NCI-H1436 (cell line): ENCODE measurements at regions not wholly inside any gene's neighbourhood (a gene's known extent, or its start where the extent isn't known, plus 50 kb on each side); places are given as distances from the start of the nearest gene placed in this dataset.

ENCODE experiments used
- DNase-seq: peaks from one replicate; lab custom pipeline; 2025; lab: John Stamatoyannopoulos, UW

DNA sequence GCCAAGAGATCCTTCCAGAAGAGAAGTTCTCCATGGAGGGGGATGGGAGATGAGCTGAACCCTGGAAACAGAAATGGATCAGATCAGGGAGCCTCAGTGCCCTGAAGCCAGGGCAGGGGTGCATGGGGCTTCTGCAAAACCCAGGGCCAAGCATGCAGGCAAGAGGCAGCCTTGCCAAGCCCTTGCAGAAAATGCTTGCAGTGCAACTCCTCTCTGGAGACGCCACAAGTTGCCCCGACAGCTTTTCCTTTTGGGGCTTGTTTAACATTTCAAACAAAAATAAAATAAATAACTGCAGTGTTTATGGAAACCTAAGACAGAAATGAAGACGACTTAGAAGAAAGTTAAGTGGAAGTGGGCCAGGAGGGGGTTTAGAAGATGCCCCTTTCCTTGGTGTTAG lies 177.5 kb upstream of the TNP1 start:
- DNase-seq, result no peak

DNA sequence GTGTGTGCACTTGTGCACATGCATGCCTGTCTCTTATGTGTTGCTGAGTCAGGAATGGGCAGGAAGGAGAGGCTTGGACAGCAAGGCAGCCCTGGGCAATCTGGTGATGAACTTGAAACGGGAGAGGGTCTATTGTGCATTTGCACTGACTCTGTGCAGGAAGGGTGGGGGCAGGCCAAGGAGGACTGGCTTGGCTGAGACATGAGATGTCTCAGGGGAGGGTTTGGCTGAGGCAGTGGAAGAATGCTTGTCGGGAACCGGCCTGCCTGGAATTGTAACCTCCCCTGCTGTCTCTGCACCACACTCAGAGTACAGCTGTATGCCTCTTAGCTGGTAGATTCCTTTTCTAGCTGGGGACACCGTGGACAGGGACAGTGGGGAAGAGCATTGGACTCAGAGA lies 176.1 kb upstream of the TNP1 start:
- DNase-seq, result no peak

DNA sequence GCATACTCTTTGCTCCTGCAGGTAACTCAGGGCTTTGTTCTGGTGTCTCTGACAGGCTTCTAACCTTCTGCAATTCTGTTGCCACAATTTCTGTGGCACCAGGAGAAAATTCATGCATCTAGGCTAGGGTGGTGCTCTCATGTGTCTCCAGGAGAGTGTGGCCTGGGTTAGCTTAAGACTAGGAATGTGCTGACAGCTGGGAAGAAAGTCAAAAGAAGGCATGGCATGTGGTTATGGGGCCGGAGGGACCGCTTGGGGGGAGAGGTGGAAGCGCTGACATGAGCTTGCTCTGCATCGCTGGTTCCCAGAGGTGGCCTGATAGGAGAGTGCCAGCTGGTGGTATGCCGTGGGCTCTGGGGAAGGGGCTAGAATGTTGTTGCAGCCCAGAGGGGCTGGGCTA lies 173.3 kb upstream of the TNP1 start:
- DNase-seq, result no peak

- DNase-seq, result no peak
These were observed 171.6 kb upstream of the TNP1 start for GRCh38 chr2:217031445-217031844.

DNA sequence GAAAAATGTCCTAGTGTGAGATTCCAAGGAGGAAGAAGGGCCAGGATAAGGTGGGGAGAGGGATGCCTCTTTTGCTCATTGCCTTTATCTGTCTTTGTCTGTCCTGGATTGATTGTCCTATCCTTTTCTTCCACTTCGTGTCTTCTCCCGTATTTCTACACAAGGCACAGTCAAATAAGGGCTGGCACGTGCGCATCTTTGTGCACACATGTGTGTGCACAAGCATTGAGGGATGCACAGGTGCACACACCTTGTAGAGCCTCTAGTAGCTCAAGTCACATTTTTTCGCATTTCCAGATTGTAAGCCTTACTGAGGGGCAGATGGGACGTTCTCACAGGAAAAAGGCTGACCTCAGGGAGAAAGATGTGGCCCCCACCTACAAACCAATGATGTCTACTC lies 170.2 kb upstream of the TNP1 start:
- no peak for DNase-seq

DNA sequence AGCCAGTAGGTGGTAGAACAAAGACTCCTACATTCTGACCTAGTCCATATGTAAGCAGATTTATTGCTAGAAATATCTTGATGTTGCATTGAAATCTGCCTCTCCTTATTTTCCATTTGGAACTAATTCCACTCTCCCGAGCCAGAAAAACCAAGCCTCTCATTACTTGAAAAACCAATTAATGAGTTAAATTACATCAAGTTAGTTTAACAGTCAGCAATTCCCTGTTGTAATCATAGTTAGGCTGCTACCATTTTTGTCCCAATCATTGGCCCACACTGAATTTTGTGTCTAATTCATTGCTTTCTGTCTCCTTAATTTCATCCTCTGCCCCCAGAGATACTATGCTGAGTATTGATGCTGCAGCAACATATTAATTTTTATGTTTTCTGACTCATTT lies 168.3 kb upstream of the TNP1 start:
- DNase-seq, result no peak

GRCh38 chr2:217027414-217027813 lies 167.6 kb upstream of the TNP1 start:
- no peak for DNase-seq

- no peak for DNase-seq
These were observed 166.7 kb upstream of the TNP1 start for GRCh38 chr2:217026569-217026968.

- DNase-seq, result no peak
These were observed 166.3 kb upstream of the TNP1 start for GRCh38 chr2:217026161-217026560.

DNA sequence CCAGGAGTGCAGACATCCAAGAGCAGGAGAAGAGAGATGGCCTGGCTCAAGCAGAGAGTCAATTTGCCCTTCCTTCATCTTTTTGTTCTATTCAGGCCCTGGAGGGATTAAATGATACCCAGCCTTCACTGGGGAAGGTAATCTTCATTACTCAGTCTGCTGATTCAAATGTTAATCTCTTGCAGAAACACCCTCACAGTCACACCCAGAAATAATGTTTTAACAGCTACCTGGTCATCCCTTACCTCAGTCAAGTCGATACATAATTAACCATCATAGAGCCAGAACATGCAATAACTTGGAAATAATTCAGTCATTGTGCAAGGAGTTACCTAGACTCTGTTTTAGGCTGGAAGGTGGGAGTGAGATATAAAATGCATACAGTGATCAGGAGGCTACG lies 163.7 kb upstream of the TNP1 start:
- DNase-seq, result no peak

GRCh38 chr2:217017456-217018252 lies 157.8 kb upstream of the TNP1 start:
- DNase-seq, result no peak

- no peak for DNase-seq
These were observed 157.0 kb upstream of the TNP1 start for GRCh38 chr2:217016796-217017419.

DNA sequence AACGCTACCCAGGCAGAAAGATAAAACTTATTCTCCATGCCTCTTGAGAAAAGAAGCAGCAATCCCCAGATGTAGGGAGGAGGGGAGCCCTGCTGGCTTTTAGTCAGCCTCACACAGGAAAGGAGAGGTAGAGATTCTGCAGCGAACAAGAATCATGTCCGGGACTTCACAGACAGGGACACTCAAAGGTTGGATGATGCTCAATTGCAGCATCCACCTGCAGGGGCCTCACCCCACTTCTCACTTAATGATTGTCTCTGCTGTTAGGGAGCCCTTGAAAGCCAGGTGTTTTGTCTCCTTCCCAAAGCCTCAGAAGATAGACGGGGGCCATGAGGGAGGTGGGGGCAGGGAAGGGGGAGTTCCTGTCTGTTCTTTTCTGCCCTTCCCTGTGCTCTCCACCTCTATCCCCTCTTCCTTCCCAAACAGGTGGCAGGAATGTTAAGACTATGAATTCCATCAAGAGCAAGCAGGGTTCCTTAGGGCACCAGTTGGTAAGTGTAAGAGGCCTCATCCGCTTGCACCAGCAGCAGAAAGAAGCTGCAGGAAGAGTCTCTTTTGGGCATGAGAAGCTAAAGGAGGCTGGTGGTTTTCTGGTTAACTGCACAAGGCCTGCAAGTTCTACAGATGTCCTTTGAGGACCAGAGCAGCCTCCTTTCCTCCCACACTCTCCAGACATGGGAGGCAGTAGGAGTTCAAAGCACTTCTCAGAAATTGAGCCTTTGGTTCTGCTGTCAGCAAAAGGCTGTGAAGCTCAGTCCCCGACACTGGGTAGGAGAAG lies 154.7 kb upstream of the TNP1 start:
- DNase-seq, result no peak

DNA sequence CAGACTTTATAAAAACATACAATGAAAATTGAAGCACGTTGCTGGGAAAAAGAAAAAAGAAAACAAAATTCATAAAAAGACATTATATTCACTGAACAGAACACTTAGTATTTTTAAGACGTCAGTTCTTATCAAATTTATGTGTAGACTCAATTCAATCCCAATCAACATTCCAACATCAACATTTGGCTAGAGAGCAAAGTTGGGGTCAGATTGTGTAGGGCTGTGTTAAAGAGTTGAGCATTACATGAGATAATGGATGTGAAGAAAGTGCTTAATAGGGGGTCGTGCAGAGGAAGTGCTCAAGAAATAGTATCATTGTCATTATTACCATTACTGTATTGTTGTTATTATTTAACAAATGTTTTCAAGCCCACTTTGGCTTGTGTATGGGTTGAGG lies 154.1 kb upstream of the TNP1 start:
- no peak for DNase-seq

GRCh38 chr2:217011576-217011975 lies 151.7 kb upstream of the TNP1 start:
- no peak for DNase-seq

- no peak for DNase-seq
These were observed 150.3 kb upstream of the TNP1 start for GRCh38 chr2:217010173-217010572.

- DNase-seq, result no peak
These were observed 148.9 kb upstream of the TNP1 start for GRCh38 chr2:217008794-217009193.

DNA sequence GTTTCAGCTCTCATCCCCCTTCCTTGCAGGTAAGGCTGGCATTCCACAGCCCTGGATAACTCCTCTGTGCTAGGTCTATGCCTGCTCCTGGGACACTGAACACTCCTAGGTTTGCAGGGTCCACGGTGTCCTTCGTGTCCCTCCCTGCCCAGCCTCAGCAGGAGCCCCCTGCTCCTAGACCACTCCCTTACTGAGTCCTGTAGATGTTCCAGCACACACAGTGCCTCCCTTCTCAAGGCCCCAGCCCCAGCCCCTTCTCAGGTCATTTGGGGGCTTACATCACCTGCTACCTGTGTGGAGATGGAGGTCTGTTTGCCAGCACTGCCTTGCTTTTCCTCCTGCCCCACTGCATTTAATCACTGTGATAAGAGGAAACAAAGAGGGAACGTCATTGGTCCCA lies 146.4 kb upstream of the TNP1 start:
- no peak for DNase-seq

DNA sequence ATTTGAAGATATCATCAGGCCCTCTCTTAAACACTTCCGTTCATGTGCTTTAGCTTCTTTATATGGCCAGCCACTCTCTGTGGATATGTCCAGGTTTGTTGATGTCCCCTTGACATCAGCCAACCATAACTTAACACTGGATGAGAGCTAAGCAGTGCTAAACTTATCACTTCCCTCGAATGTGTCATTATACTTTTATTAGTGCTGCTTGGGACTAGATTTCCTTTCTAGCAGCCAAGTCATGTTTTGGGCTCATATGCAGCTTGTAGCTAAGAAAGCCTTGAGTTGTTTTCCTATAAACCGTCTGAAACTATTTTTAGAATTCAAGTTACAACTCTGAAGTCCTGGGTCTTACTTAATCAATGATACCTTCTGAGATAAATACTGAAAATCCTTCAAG lies 144.8 kb upstream of the TNP1 start:
- no peak for DNase-seq

DNA sequence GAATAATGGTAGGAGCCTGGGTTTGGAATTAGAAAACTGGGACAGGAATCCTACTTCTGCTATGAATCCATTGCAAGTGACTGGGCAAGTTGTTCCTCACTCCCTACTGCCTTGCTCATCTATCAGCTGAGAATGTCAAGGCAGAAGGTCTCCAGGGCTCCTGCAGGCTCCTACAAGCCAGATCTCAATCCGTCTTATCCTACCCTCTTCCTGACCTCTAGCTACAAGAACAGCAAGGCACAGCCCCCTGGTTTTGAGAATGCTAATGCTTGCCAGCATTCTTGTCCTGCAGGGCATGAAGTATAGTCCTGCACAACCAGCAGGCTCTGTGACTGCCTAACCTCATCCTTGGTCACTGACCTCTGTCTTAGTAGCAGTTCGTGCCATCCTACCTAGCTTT lies 141.9 kb upstream of the TNP1 start:
- DNase-seq, result no peak

DNA sequence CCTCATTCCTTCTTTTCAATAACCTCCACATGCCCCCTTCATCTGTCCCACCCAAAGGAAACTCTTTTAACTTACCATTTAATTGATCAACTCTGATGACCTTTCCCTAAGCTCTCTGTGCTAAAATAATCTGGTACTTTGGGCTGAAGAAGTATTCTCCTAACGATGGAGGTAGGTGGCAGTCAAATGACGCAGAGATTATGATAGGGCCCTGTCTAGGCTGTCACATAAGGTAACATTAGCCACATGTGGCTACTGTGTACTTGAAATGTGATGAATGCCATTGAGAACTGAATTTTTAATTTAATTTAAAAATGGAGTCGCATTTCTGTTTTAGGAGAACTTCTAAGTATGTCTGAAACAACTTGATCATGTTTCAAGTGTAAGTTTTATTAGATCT lies 140.5 kb upstream of the TNP1 start:
- DNase-seq, result no peak

GRCh38 chr2:216996279-216996845 lies 136.5 kb upstream of the TNP1 start:
- no peak for DNase-seq

DNA sequence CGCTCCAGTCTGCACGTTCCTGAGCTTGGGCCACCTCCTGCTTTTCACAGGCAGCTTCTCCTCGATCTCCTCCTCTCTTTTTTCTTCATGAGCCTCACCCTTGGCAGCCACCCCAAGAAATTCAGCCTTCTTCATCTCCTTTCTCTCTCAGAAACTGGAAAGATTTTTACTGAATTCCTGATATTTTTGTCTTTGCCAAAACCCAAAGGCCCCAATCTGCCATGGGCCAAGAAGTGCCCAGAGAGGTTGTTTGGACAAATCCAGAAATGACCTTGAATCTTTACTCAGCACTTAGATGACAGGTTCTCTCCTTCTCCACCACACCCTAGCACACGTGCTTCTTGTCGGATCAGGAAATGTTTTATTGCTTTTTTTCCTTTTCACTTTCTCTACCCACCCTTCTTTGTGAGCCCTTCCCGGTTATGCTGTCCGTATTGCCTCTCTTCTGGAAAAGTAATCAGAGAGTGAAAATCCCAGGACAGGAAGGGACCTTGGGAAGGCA lies 134.5 kb upstream of the TNP1 start:
- no peak for DNase-seq
